ENCODE measurements at regions not wholly inside any gene's neighbourhood (a gene's known extent, or its start where the extent isn't known, plus 50 kb on each side); places are given as distances from the start of the nearest gene placed in this dataset.
"Not testable (repeated sequence)": the region's sequence is repeated elsewhere in the genome, so short reads cannot be mapped to it uniquely, and the experiment has no call there.

- no peak for DNase-seq
Measured at GRCh38 chr6:28809947-28810658, 113.7 kb downstream of the TRIM27 start.

GRCh38 chr6:28810659-28811053, 113.1 kb downstream of the TRIM27 start:
- DNase-seq = no peak

- DNase-seq = peak; percentile 43
Measured at GRCh38 chr6:28811873-28812272, 111.9 kb downstream of the TRIM27 start.

GRCh38 chr6:28812778-28813569, 110.8 kb downstream of the TRIM27 start:
- DNase-seq = no peak

GRCh38 chr6:28814032-28814976, 109.5 kb downstream of the TRIM27 start:
- DNase-seq = no peak

GRCh38 chr6:28816339-28816908, 107.4 kb downstream of the TRIM27 start:
- DNase-seq = no peak

GRCh38 chr6:28816909-28817807, 106.6 kb downstream of the TRIM27 start:
- peak; percentile 88 for DNase-seq

- no peak for DNase-seq
Measured at GRCh38 chr6:28817808-28818145, 106.0 kb downstream of the TRIM27 start.

GRCh38 chr6:28824793-28825731, 98.7 kb downstream of the TRIM27 start:
- no peak for DNase-seq

- no peak for DNase-seq
Measured at GRCh38 chr6:28825732-28826293, 98.0 kb downstream of the TRIM27 start.

- DNase-seq = not testable (repeated sequence)
Measured at GRCh38 chr6:28831683-28832082, 92.1 kb downstream of the TRIM27 start.

GRCh38 chr6:28836703-28837102, 87.1 kb downstream of the TRIM27 start:
- peak; percentile 34 for DNase-seq

GRCh38 chr6:28838289-28838633, 85.5 kb downstream of the TRIM27 start:
- peak; percentile 77 for DNase-seq

- DNase-seq = peak; percentile 90
Measured at GRCh38 chr6:28838634-28839442, 84.9 kb downstream of the TRIM27 start.

- DNase-seq = no peak
Measured at GRCh38 chr6:28839443-28840120, 84.2 kb downstream of the TRIM27 start.

GRCh38 chr6:28841290-28841689, 82.5 kb downstream of the TRIM27 start:
- peak; percentile 25 for DNase-seq

GRCh38 chr6:28848756-28849155, 75.0 kb downstream of the TRIM27 start:
- peak; percentile 26 for DNase-seq

All from RPMI8226 (cell line).